ENCODE measurements at regions not wholly inside any gene's neighbourhood (a gene's known extent, or its start where the extent isn't known, plus 50 kb on each side); places are given as distances from the start of the nearest gene placed in this dataset.

GRCh38 chr18:46282177-46282570 is 178.0 kb downstream of the HAUS1 start:
- DNase-seq (ENCODE audit: low spot score), result no peak
- intact Hi-C loops (cut with DNase I), result loop anchor here (5.0 kb wide), 3 partner anchors 110 to 375 kb away; partner anchors contain the start of gene LOXHD1

GRCh38 chr18:46282646-46283045 is 178.5 kb downstream of the HAUS1 start:
- intact Hi-C loops (cut with DNase I), result loop anchor here (5.0 kb wide), 3 partner anchors 110 to 375 kb away; partner anchors contain the start of gene LOXHD1
- DNase-seq (ENCODE audit: low spot score), result no peak

- DNase-seq (ENCODE audit: low spot score), result no peak
- intact Hi-C loops (cut with DNase I), result loop anchor here (5.0 kb wide), 3 partner anchors 111 to 374 kb away; partner anchors contain the start of gene LOXHD1
These were observed 179.1 kb downstream of the HAUS1 start for GRCh38 chr18:46283268-46283667.

- no peak for DNase-seq (ENCODE audit: low spot score)
These were observed 179.7 kb downstream of the HAUS1 start for GRCh38 chr18:46283895-46284295.

GRCh38 chr18:46289463-46289862 is 185.3 kb downstream of the HAUS1 start:
- DNase-seq (ENCODE audit: low spot score), result no peak
- intact Hi-C loops (cut with DNase I), result no loop called here

More at GRCh38 chr18:46283895-46284295, 179.7 kb downstream of the HAUS1 start:
- intact Hi-C loops (cut with DNase I), result loop anchor here (5.0 kb wide), 3 partner anchors 112 to 373 kb away; partner anchors contain the start of gene LOXHD1

GRCh38 chr18:46289931-46290330 is 185.7 kb downstream of the HAUS1 start:
- no peak for DNase-seq (ENCODE audit: low spot score)
- intact Hi-C loops (cut with DNase I), result no loop called here

- intact Hi-C loops (cut with DNase I), result no loop called here
- no peak for DNase-seq (ENCODE audit: low spot score)
These were observed 186.3 kb downstream of the HAUS1 start for GRCh38 chr18:46290440-46291020.

- intact Hi-C loops (cut with DNase I), result no loop called here
- no peak for DNase-seq (ENCODE audit: low spot score)
These were observed 187.0 kb downstream of the HAUS1 start for GRCh38 chr18:46291149-46291548.

- peak; percentile 15 for DNase-seq (ENCODE audit: low spot score)
- intact Hi-C loops (cut with DNase I), result no loop called here
These were observed 189.6 kb downstream of the HAUS1 start for GRCh38 chr18:46293742-46294181.

GRCh38 chr18:46294318-46294717 is 190.1 kb downstream of the HAUS1 start:
- peak; percentile 35 for DNase-seq (ENCODE audit: low spot score)
- intact Hi-C loops (cut with DNase I), result no loop called here

GRCh38 chr18:46294751-46295150 is 190.6 kb downstream of the HAUS1 start:
- no peak for DNase-seq (ENCODE audit: low spot score)
- intact Hi-C loops (cut with DNase I), result no loop called here

- intact Hi-C loops (cut with DNase I), result no loop called here
- no peak for DNase-seq (ENCODE audit: low spot score)
These were observed 191.2 kb downstream of the HAUS1 start for GRCh38 chr18:46295416-46295815.

GRCh38 chr18:46296656-46297055 is 192.5 kb downstream of the HAUS1 start:
- DNase-seq (ENCODE audit: low spot score), result no peak
- intact Hi-C loops (cut with DNase I), result no loop called here

GRCh38 chr18:46297124-46297523 is 192.9 kb downstream of the HAUS1 start:
- intact Hi-C loops (cut with DNase I), result no loop called here
- DNase-seq (ENCODE audit: low spot score), result no peak

GRCh38 chr18:46297621-46298020 is 193.4 kb downstream of the HAUS1 start:
- no peak for DNase-seq (ENCODE audit: low spot score)
- intact Hi-C loops (cut with DNase I), result no loop called here

- DNase-seq (ENCODE audit: low spot score), result peak; percentile 66
- intact Hi-C loops (cut with DNase I), result no loop called here
These were observed 194.3 kb downstream of the HAUS1 start for GRCh38 chr18:46298511-46298910.

GRCh38 chr18:46299465-46300008 is 195.4 kb downstream of the HAUS1 start:
- intact Hi-C loops (cut with DNase I), result no loop called here
- no peak for DNase-seq (ENCODE audit: low spot score)

- intact Hi-C loops (cut with DNase I), result no loop called here
- DNase-seq (ENCODE audit: low spot score), result no peak
These were observed 196.9 kb downstream of the HAUS1 start for GRCh38 chr18:46301081-46301480.

GRCh38 chr18:46301571-46301970 is 197.4 kb downstream of the HAUS1 start:
- DNase-seq (ENCODE audit: low spot score), result no peak
- intact Hi-C loops (cut with DNase I), result no loop called here

GRCh38 chr18:46302528-46303485 is 198.6 kb downstream of the HAUS1 start:
- no peak for DNase-seq (ENCODE audit: low spot score)
- intact Hi-C loops (cut with DNase I), result no loop called here

Data from cardiac septum (tissue), 1 donor.